HG03064 (cell line): ENCODE measurements at regions not wholly inside any gene's neighbourhood (a gene's known extent, or its start where the extent isn't known, plus 50 kb on each side); places are given as distances from the start of the nearest gene placed in this dataset.

Experiments
- ATAC-seq: cut with Tn5 transposase; IDR thresholded peaks from one replicate; pipeline ENCODE4 v1.9.1; 2021; ENCODE audit warnings: low read depth; ENCODE audit not compliant: unreplicated experiment

DNA sequence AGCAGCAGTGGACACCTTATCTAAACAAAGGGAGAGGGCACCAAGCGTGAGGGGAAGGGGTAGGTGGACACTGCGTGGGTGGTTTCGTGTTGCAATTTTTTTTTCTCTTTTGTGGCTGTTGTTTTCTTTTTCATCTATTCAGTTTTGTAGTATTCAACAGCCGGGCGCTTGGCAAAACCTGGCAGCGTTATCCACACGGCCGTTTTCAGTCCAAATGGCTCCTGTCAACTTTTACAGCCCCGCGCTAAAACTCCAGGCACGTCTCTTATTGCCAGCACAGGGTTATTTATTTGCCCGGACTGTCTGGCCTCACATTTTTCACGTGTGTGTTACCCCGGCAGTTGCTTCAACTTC, 192.2 kb downstream of the BCOR start:
- no peak for ATAC-seq

GRCh38 chrX:39905946-39906345, 191.8 kb downstream of the BCOR start:
- no peak for ATAC-seq

GRCh38 chrX:39907964-39908661, 189.6 kb downstream of the BCOR start:
- ATAC-seq: no peak

DNA sequence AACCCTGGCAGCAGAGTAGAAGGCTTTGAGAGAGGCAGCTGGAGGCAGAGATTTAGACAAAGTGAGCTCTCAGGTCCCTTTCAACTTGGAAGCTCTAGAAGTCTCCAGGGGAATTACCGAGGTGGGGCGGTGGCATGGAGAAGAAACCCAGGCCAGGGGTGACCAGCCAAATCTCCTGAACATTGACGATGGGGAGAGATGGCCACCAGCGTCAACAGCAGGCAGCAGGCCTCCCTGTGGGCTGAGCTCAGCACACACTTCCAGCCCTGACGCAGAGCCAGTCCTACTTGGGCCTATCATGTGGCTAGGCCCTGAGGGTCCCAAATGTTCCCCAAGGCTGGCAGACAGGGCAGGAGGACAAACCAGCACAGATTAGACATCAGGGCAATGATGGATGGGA, 187.8 kb downstream of the BCOR start:
- ATAC-seq: no peak

GRCh38 chrX:39910651-39911050, 187.1 kb downstream of the BCOR start:
- no peak for ATAC-seq

DNA sequence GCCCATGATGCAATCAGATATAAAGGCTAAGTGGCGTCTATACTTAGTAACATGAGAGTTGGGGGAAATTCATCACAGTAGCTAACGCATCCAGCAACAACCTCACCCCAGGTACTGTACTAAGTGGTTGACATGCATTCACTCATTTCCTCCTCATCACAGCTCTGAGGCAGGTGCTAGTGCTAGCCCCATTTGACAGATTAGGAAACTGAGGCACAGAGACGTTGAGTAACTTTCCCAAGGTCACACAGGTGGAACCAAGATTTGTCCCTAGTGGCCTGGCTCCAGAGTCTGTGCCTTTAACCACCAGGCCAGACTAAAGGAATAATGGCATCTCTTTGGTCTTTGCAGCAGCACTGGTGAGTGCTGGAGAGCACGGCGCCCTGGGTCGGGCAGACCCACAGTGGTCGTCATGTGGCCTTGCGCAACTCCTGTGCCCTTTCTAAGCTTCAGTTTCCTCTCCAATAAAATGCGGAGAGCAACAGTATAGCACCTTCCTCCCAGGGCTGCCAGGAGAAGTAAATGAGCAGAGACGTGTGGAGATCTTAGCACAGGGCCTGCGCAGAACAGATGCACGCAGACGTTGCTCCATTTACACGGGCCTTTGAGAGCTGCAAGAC, 186.4 kb downstream of the BCOR start:
- ATAC-seq: no peak

GRCh38 chrX:39912126-39912525, 185.6 kb downstream of the BCOR start:
- no peak for ATAC-seq

- no peak for ATAC-seq
Observed at GRCh38 chrX:39915081-39915480, 182.7 kb downstream of the BCOR start.

- ATAC-seq: no peak
Observed at GRCh38 chrX:39915596-39915995, 182.2 kb downstream of the BCOR start.

DNA sequence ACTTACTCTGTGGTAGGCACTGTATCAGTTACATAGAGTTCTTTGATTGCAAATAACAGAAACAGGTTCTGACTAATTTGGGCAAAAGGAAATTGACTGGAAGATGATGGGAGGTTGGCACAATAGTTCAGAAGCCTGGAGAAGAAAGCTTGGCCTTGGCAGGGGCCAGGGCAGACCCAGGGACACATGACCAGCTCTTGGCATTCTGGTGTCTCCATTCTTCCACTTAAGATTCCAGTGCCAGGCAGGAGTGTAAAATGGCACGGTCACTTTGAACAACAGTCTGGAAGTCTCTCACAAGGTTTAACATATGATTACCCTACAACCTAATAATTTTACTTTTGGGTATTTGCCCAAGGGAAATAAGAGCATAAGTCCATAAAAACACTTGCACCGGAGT, 175.9 kb downstream of the BCOR start:
- ATAC-seq: no peak

- ATAC-seq: no peak
Observed at GRCh38 chrX:39922488-39922887, 175.3 kb downstream of the BCOR start.

DNA sequence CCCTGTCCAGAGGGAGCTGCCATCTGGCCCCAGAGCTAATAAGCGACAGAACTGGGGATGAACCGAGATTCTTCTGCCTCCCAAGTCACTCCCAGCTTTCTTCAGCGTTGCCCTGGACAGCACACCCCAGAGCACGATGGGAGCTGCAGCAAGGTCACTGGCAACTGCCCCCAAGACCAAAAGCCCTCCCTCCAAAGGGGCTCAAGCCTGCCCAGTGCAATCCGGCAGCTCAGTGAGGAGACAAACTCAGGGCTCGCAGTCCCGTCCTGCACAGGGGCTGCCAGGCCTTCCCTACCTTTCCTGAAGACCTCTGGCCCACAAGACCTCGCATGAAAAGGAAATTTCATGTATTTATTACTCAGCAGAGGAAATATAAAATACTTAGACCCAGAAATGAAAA, 174.8 kb downstream of the BCOR start:
- no peak for ATAC-seq

DNA sequence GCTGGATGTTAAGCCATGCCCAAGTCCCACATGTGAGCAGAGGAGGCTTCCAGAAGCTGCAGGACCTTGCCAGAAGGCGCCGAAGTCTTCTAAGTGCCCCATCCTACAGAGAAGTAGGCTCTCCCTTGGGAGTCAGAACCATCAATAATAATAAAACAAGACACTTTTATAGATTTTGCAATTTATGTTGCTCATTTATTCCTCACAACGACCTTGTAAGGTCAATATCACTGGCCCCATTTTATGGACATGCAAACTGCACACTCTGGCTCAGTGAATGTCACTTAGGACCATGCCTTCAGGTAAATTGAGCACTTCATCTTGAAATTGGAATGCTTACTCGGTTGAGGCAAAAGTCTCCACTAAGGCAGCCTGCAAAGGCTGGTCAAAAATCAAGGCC, 170.4 kb downstream of the BCOR start:
- ATAC-seq: no peak

- ATAC-seq: no peak
Observed at GRCh38 chrX:39928704-39929378, 168.9 kb downstream of the BCOR start.

GRCh38 chrX:39929379-39930025, 168.3 kb downstream of the BCOR start:
- ATAC-seq: no peak

GRCh38 chrX:39930786-39931528, 166.8 kb downstream of the BCOR start:
- no peak for ATAC-seq

DNA sequence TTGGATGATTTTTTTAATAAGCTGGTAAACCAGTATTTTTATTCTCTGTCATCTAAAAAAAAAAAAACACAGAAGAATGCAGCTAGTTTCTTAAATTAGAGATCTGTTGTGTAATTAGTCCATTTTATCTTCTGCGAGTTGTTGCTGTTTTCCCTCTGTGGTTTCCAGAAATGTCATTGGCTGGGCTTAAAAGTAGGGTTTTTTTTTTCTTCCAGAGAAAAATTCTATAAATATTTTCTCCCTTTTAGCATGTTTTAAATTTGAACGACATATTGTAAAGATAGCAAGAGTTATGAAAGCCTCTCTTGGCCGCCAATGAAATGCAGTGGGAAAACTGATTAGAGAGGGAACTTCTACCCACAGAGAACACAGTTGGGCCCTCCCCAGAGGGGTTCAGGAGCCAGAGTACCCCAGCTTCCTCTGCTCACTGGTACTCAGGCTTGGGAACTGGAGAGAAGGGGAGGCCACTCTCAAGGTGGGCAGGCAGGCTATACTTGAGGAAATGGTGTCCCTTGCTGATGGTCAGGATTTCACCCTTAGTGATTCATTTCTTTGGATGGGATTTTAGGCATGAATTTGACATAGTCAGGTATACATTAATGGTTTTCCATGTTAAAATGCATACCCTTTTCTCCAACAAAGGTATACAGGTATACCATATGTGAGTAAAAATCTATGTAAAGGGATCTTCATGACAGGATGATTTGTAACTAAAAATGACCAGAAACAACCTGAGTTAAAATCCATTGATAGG, 166.1 kb downstream of the BCOR start:
- ATAC-seq: no peak

DNA sequence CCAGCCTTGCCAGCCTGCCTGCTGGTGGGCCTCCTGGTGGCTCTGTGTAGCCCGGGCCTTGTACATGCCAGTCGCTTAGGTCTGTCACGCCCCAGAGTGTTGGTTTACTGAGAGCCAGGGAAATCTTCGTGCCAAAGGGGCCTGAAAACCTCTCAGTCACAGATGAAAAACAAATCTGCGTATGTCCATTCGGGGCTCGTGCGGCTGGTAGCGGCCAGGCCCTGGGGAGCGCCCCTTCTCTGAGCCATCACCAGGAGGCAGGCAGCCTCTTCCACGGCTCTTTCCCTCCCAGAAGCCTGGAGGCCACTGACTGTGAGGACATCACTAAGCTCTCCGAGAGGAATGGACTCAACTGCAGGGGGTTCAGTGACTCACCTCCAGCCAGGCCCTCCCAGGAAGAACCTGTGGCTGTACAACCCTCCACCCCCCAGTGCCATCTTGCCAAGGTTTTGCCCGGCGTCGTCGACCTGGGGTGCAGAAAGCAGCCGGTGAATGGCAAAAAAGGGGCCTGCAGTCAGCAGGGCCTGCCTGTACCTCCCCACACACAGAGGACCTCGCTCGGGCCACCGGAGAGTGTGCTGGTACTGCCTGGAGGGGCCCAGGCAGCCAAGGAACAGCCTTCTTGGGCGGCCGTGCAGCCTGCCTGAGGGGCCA, 162.2 kb downstream of the BCOR start:
- no peak for ATAC-seq

- peak; percentile 88 for ATAC-seq
Observed at GRCh38 chrX:39936886-39937770, 160.6 kb downstream of the BCOR start.
